ENCODE measurements at regions not wholly inside any gene's neighbourhood (a gene's known extent, or its start where the extent isn't known, plus 50 kb on each side); places are given as distances from the start of the nearest gene placed in this dataset.

DNA sequence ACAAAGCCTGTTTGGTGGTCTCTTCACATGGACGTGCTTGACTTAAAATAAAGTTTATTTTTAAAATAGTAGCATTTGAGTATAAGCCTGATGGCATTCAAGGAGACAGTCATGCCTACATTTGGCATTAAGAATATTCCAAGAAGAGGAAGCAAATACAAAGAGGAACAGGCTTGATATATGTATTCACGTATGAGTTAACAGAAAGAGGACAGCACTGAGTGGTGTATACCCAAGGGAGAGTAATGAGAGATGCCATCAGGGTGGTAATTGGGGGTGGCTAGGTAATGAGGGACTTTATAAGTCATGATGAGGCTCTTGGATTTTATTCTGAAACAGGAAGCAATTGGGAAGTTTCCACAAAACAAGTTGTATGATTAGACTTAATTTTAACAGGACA, 363.3 kb downstream of the SEMA3D start:
- TF ChIP-seq, protein P1, sequence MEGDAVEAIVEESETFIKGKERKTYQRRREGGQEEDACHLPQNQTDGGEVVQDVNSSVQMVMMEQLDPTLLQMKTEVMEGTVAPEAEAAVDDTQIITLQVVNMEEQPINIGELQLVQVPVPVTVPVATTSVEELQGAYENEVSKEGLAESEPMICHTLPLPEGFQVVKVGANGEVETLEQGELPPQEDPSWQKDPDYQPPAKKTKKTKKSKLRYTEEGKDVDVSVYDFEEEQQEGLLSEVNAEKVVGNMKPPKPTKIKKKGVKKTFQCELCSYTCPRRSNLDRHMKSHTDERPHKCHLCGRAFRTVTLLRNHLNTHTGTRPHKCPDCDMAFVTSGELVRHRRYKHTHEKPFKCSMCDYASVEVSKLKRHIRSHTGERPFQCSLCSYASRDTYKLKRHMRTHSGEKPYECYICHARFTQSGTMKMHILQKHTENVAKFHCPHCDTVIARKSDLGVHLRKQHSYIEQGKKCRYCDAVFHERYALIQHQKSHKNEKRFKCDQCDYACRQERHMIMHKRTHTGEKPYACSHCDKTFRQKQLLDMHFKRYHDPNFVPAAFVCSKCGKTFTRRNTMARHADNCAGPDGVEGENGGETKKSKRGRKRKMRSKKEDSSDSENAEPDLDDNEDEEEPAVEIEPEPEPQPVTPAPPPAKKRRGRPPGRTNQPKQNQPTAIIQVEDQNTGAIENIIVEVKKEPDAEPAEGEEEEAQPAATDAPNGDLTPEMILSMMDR (IDR thresholded peaks at IDR 0.05): no peak
- TF ChIP-seq EZH2 (IDR thresholded peaks at IDR 0.05): no peak
- TF ChIP-seq EZH2phosphoT487 (IDR thresholded peaks at IDR 0.05): no peak

Data from neural progenitor cell (in vitro differentiated cells).